MCF 10A (cell line): ENCODE measurements at regions not wholly inside any gene's neighbourhood (a gene's known extent, or its start where the extent isn't known, plus 50 kb on each side); places are given as distances from the start of the nearest gene placed in this dataset.

Experiments used
- BruUV-seq: library from RNA; stranded (reverse); fragments of 400-500 nt; replicated peaks from 2 replicates; lab custom pipeline; 2021; lab: Mats Ljungman, UMichigan
- CTCF ChIA-PET: fragments of 300-600 bp; sonication (Branson Sonifier 250); formaldehyde crosslinking; extraction: SDS; loops from one replicate; lab custom pipeline; 2021; ENCODE audit warnings: antibody characterized with exemption, inconsistent platforms; lab: Yijun Ruan, JAX
- POLR2A ChIA-PET: fragments of 300-600, 350-650 bp; sonication (Branson Sonifier 250); formaldehyde crosslinking; extraction: SDS; loops from one replicate; lab custom pipeline; 2020; ENCODE audit warnings: antibody characterized with exemption, inconsistent platforms; lab: Yijun Ruan, JAX
- DNase-seq: peaks from one replicate; pipeline ENCODE4 v3.0.0-alpha.2; 2018; ENCODE audit not compliant: unreplicated experiment
- H3K27ac Mint-ChIP-seq: one replicate; pipeline ENCODE4 v1.8.0; 2022; ENCODE audit warnings: mild to moderate bottlenecking, low read depth, mixed read lengths; ENCODE audit not compliant: unreplicated experiment
- H3K27me3 Mint-ChIP-seq: one replicate; pipeline ENCODE4 v1.8.0; 2022; ENCODE audit warnings: mixed read lengths; ENCODE audit not compliant: insufficient read depth, unreplicated experiment
- H3K36me3 Mint-ChIP-seq: one replicate; pipeline ENCODE4 v1.8.0; 2022; ENCODE audit warnings: mild to moderate bottlenecking, moderate library complexity, mixed read lengths; ENCODE audit not compliant: insufficient read depth, unreplicated experiment
- H3K4me1 Mint-ChIP-seq: one replicate; pipeline ENCODE4 v1.8.0; 2022; ENCODE audit warnings: mixed read lengths; ENCODE audit not compliant: insufficient read depth, unreplicated experiment
- H3K4me3 Mint-ChIP-seq: one replicate; pipeline ENCODE4 v1.8.0; 2022; ENCODE audit warnings: mild to moderate bottlenecking, moderate library complexity, mixed read lengths; ENCODE audit not compliant: unreplicated experiment
- H3K9me3 Mint-ChIP-seq: one replicate; pipeline ENCODE4 v1.8.0; 2022; ENCODE audit warnings: mixed read lengths; ENCODE audit not compliant: unreplicated experiment
- intact Hi-C: fragments of 100-400 bp; cut with micrococcal nuclease; formaldehyde crosslinking; loops from 2 replicates; pipeline ENCODE4 v1.14.1; 2022
- TF ChIP-seq, protein P1 (sequence below): fragments of 200-600 bp; IDR thresholded peaks from one replicate; pipeline ENCODE4 v1.8.0; 2022; ENCODE audit warnings: antibody characterized with exemption, mild to moderate bottlenecking; ENCODE audit not compliant: unreplicated experiment

GRCh38 chr2:83630351-83630750, 828.7 kb downstream of the SUCLG1 start:
- no peak overlapping the region for H3K4me3 Mint-ChIP-seq
- intact Hi-C loops, result no loop called here
- TF ChIP-seq, protein P1, sequence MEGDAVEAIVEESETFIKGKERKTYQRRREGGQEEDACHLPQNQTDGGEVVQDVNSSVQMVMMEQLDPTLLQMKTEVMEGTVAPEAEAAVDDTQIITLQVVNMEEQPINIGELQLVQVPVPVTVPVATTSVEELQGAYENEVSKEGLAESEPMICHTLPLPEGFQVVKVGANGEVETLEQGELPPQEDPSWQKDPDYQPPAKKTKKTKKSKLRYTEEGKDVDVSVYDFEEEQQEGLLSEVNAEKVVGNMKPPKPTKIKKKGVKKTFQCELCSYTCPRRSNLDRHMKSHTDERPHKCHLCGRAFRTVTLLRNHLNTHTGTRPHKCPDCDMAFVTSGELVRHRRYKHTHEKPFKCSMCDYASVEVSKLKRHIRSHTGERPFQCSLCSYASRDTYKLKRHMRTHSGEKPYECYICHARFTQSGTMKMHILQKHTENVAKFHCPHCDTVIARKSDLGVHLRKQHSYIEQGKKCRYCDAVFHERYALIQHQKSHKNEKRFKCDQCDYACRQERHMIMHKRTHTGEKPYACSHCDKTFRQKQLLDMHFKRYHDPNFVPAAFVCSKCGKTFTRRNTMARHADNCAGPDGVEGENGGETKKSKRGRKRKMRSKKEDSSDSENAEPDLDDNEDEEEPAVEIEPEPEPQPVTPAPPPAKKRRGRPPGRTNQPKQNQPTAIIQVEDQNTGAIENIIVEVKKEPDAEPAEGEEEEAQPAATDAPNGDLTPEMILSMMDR, result no peak
- peaks cover 6% of the 10 kb centered on the region for H3K9me3 Mint-ChIP-seq
- no peak overlapping the region for H3K27ac Mint-ChIP-seq
- H3K27me3 Mint-ChIP-seq, result no peaks in the 10 kb centered on the region
- ChIA-PET POLR2A (no interaction called here), CTCF (no interaction called here)
- H3K36me3 Mint-ChIP-seq, result no peaks in the 10 kb centered on the region
- no peaks in the 10 kb centered on the region for H3K4me1 Mint-ChIP-seq
- DNase-seq, result no peak
- BruUV-seq, result no TSS peak

- Mint-ChIP-seq H3K4me3 (no peak overlapping the region), H3K36me3 (no peaks in the 10 kb centered on the region), H3K9me3 (peaks cover 10% of the 10 kb centered on the region), H3K4me1 (no peaks in the 10 kb centered on the region), H3K27me3 (no peaks in the 10 kb centered on the region), H3K27ac (no peak overlapping the region)
- BruUV-seq, result no TSS peak
- intact Hi-C loops, result no loop called here
- ChIA-PET CTCF (no interaction called here), POLR2A (no interaction called here)
- TF ChIP-seq, protein P1, result no peak
- no peak for DNase-seq
These were observed 843.6 kb downstream of the SUCLG1 start for GRCh38 chr2:83615511-83615910.

- Mint-ChIP-seq H3K27ac (no peak overlapping the region), H3K4me3 (no peak overlapping the region), H3K4me1 (no peaks in the 10 kb centered on the region), H3K9me3 (peaks cover 6% of the 10 kb centered on the region), H3K27me3 (no peaks in the 10 kb centered on the region), H3K36me3 (no peaks in the 10 kb centered on the region)
- TF ChIP-seq, protein P1, result no peak
- DNase-seq, result no peak
- intact Hi-C loops, result no loop called here
- BruUV-seq, result no TSS peak
- POLR2A ChIA-PET, result no interaction called here
- CTCF ChIA-PET, result no interaction called here
These were observed 845.9 kb downstream of the SUCLG1 start for GRCh38 chr2:83613178-83613577.

DNA sequence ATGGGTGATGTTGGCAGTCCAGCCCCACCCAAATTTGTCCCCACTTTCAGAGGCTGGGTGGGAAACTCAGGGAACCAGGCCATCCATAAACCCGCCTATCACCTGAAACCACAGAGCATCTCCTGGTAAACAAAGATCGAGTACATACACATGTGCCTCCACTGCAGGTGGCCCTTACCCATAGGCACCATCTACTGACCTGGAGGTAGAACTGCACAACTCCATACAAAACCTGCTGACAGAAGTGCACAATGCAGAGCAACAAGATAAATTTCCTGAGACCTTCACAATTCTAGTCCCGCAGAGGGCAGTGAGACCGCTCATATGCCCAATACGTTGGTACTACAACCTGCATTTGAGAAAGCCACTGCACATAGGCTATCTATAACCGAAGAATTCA, 856.3 kb downstream of the SUCLG1 start:
- Mint-ChIP-seq H3K27me3 (no peaks in the 10 kb centered on the region), H3K27ac (no peak overlapping the region), H3K36me3 (no peaks in the 10 kb centered on the region), H3K9me3 (peaks cover 16% of the 10 kb centered on the region), H3K4me3 (no peak overlapping the region), H3K4me1 (no peaks in the 10 kb centered on the region)
- POLR2A ChIA-PET, result interaction anchor here (0.5 kb wide), 1 partner anchor 225 kb away, joined by 3 read pairs; no protein-coding TSS in a partner anchor
- TF ChIP-seq, protein P1, result no peak
- intact Hi-C loops, result no loop called here
- no TSS peak for BruUV-seq
- CTCF ChIA-PET, result no interaction called here
- DNase-seq, result no peak
